NCI-H2107 treated with DMSO at 0.1 percent for 48 hours (cell line): ENCODE measurements at regions not wholly inside any gene's neighbourhood (a gene's known extent, or its start where the extent isn't known, plus 50 kb on each side); places are given as distances from the start of the nearest gene placed in this dataset.

Source experiments
- DNase-seq: peaks from one replicate; lab custom pipeline; 2025; ENCODE audit not compliant: unreplicated experiment; lab: John Stamatoyannopoulos, UW

- no peak for DNase-seq
Observed at GRCh38 chr13:97134364-97135095, 87.6 kb upstream of the MBNL2 start.

- no peak for DNase-seq
Observed at GRCh38 chr13:97135883-97136282, 86.2 kb upstream of the MBNL2 start.

GRCh38 chr13:97136418-97136817 is 85.7 kb upstream of the MBNL2 start:
- DNase-seq, result no peak

- no peak for DNase-seq
Observed at GRCh38 chr13:97139691-97140090, 82.4 kb upstream of the MBNL2 start.

DNA sequence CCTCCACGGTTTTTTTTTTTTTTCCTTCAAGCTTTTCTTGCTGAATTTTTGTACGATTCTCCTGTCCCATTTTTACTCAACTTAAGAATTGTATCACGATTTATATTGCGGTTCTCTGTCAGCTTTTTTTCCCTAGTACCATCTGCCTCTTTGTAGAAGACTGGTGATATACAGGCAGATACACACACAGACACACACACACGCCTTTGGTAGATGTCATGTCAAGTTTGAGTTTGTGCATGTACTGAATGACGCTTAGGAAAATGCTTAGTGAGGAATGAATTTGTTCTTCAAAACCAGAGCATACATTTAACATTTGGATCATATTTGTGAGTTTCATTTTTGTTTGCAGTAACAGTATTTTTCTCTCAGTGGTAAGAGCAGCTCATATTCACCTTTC is 82.0 kb upstream of the MBNL2 start:
- no peak for DNase-seq

DNA sequence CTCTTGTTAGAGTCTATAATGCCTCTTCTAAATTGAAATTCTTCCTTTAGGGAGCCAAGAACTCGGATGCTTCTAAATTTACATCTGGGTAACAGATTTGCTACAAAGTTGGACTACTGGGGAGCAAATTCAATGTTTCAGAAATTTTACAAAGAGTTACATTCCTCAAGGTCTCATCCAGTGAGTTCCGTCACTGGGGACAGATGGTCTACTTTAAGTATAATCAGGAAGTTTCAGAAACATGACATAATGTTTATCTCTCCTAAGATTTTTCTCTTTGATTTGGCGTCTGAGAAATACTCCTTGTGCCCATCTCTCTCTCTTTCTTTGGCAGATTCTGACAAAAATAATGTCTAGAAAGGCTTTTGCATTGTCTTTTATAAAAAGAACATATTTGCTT is 81.5 kb upstream of the MBNL2 start:
- no peak for DNase-seq

- no peak for DNase-seq
Observed at GRCh38 chr13:97141097-97141496, 81.0 kb upstream of the MBNL2 start.

DNA sequence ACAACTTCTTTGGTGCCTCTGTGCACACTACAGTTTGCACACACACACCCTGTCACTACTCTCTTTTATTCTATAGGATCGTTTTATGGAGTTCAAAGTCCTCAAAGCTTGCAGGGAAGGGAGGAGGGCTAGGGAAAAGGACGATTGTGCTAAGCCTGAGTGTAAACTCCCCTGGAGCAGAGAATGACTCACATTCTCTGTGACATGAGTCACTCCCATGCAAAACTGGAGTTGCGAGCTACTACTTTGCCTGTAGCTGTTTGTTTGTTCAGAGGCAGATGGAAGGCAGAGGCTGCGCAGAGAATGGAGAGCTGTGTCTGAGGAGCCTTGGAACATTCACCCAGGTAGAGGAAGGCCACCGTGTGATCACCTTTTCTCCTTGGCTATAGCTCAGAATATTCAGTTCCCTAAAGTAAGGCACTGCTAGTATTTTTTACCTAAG is 80.5 kb upstream of the MBNL2 start:
- DNase-seq, result peak; percentile 37

DNA sequence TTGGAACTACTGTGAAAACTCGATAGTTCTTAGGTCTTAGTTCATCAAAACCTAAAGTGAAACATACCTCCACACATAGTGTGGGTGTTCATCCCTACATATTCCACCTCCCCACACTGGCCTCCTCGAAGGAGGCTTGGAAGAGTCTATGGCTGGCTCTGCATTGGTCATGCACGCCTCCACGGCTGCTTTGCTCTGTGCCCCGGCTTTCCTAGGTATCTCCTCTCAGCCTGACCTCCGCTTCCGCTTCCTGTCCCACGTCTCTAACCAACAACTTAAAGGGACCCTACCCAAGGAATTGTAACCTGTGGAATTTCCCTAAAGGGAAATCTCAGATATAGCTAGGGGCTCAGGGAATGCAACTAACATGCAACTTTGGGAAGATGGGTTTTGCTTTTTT is 79.7 kb upstream of the MBNL2 start:
- DNase-seq, result no peak

DNA sequence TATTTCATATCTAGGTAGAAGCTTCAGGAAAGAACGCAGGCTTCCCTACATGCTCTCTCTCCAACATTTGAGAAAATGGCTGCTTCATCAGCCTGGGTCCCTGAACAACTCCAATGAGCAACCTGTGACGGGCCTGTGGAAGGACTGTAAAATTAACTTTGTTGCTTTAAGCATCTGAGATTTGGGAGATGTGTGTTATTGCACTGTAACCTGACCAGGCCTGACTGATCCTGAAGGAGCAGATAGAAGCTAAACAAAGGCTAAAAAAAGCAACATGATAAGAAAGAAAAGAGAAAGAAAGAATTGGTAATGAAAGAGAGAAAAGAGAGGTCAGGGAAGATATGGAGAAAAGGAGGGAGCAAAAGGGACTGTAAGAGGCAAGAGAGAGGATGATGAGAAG is 77.1 kb upstream of the MBNL2 start:
- no peak for DNase-seq

DNA sequence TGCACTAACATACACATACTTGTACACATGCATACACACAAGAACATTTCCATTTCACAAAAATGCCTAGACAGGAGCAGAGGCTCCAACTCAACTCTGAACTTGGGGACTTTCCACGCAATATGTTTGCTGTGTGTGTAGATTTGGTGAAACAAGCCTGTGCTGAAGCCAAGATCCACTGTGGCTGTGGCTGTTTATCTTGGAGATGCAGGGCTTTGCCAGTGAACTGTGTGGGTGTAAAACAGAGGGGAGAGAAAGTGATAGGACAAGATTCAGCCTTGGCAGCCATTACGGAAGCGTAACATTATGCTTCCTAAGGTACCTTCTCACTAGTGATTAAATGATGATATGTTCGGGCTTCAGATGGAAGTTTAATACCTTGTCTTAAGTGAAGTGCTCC is 73.2 kb upstream of the MBNL2 start:
- no peak for DNase-seq

DNA sequence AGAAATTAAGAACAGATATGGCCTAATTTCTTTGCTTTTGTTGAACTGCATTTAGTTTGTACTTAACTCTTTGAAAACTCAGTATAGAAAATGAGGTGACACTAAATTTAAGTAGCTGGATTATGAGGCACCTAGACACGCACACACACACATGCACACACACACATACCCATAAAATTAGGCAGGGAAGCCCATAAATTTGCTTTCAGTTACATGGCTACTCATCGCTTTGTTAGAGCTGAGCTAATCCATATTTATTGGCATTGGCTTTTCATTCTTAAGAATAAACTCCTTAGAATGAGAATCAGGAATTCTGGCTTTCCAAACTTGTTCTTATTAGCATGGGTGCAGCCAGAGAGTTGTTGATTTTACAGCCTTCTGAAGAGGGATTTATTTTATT is 61.7 kb upstream of the MBNL2 start:
- no peak for DNase-seq

GRCh38 chr13:97161582-97162231 is 60.4 kb upstream of the MBNL2 start:
- DNase-seq, result no peak

DNA sequence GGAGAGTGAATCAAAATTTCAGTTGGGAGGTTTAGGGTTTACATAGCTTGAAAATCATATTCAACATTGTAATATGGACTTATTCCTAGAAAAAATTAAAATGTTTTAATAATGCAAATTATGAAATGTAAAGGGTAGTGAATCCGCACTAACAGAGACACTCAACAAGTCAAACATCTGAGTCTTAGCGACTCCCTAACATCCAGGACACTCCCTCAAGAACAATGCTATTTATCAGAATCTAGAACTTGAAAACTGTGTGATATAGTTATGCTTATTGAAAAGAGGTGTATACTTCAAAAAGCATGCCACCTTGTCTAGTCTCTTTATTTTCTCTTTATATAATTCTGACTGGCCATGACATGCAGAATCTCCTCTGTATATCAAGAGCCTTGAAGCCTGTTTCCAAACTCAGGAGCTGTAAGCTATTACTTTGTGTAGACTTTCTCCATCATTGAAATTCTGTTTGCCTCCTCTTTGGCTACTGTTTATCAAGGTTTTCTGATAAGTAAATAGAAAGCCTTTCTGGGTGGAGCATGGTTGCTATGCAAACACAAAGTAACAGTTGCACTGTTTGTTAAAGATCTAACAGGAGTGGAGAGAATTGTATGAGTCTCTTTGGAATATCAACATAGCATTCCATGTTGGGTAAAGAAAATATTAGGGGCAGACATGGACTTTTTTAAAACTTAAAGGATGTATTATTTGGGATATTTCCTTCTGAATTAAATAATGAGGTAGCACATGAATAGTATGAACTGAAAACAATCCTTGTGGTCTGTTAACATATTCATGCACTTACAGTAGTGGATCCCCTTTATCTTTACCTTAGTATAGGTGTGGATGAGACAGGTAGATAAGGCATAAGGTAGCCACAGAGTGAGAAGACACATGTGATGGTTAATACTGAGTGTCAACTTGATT is 56.4 kb upstream of the MBNL2 start:
- DNase-seq, result no peak

DNA sequence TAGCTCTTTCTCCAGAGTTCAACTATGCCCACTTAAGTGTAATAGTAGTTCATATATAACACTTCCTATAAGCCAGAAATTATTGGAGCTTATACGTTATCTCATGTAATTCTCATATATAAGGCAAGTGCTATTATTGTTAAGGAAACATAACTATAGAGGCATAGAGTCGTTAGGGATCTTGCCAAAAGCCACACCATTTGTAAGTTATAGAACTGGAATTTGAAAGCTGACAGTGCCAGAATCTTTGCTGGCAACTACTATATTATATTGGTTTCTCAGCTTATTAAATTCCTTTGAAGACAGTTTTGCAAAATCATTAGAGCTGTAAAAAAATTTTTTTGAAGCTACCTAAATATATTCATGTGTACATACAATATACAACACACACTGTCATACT is 51.0 kb upstream of the MBNL2 start:
- no peak for DNase-seq
